ENCODE measurements at regions not wholly inside any gene's neighbourhood (a gene's known extent, or its start where the extent isn't known, plus 50 kb on each side); places are given as distances from the start of the nearest gene placed in this dataset.
"Not testable (repeated sequence)": the region's sequence is repeated elsewhere in the genome, so short reads cannot be mapped to it uniquely, and the experiment has no call there.

DNA sequence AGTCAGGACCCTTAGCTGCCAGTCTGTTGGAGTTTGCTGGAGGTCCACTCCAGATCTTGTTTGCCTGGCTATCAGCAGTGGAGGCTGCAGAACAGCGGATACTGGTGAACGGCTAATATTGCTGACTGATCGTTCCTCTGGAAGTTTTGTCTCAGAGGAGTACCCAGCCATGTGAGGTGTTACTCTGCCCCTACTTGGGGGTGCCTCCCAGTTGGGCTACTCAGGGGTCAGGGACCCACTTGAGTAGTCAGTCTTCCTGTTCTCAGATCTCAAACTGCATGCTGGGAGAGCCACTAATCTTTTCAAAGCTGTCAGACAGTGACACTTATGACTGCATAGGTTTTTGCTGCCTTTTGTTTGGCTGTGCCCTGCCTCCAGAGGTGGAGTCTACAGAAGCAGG is 160.5 kb downstream of the OR4A47 start:
- not testable (repeated sequence) for TF ChIP-seq POLR2A, CTCF (IDR thresholded peaks at IDR 0.05)

Data from upper lobe of left lung (tissue), 4 donors.